ENCODE measurements at regions not wholly inside any gene's neighbourhood (a gene's known extent, or its start where the extent isn't known, plus 50 kb on each side); places are given as distances from the start of the nearest gene placed in this dataset.
A peak's percentile ranks its signal among the peaks of the same experiment; 100 is the strongest.
"Not testable (repeated sequence)": the region's sequence is repeated elsewhere in the genome, so short reads cannot be mapped to it uniquely, and the experiment has no call there.

- DNase-seq, result no peak
Measured at GRCh38 chr16:8055761-8056160, 534.5 kb downstream of the TMEM114 start.

- no peak for DNase-seq
Measured at GRCh38 chr16:8053437-8053836, 536.9 kb downstream of the TMEM114 start.

- DNase-seq, result no peak
Measured at GRCh38 chr16:8048433-8048832, 541.9 kb downstream of the TMEM114 start.

- no peak for DNase-seq
Measured at GRCh38 chr16:8047736-8048135, 542.6 kb downstream of the TMEM114 start.

DNA sequence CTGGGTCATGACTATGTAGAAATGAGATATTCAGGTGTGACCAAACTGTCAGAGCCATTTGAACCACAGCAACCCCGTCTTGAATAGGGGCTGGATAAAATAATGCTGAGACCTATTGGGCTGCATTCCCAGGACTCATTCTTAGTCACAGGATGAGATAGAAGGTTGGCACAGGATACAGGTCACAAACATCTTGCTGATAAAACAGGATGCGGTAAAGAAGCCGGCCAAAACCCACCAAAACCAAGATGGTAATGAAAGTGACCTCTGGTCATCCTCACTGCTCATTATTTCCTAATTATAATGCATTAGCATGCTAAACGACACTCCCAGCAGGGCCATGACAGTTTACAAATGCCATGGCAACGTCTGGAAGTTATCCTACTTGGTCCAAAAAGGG is 545.5 kb downstream of the TMEM114 start:
- DNase-seq, result no peak

GRCh38 chr16:8032406-8032805 is 557.9 kb downstream of the TMEM114 start:
- no peak for DNase-seq

GRCh38 chr16:8030004-8030403 is 560.3 kb downstream of the TMEM114 start:
- not testable (repeated sequence) for DNase-seq

DNA sequence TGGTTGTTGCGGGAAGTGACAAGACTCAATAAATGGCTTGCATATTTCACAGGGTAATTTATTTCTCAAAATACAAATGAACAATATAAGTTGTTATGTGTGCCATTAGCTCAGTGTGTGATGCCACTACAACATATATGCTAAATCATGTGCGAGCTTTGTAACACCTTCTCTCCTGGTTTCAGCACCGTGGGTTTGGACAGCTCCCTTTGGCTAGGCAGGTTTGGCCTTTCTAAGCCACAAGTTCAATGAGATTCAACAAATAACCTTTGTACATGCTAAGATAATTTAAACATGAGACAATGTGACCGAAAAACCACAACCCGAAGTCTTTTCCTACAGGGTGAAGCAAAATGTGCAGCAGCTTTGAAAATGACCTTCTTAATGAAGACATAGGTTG is 563.9 kb downstream of the TMEM114 start:
- DNase-seq, result peak; percentile 44

GRCh38 chr16:8023326-8023725 is 567.0 kb downstream of the TMEM114 start:
- DNase-seq, result no peak

- DNase-seq, result no peak
Measured at GRCh38 chr16:8005096-8005860, 585.0 kb downstream of the TMEM114 start.

- no peak for DNase-seq
Measured at GRCh38 chr16:7998789-7999453, 591.4 kb downstream of the TMEM114 start.

GRCh38 chr16:7997966-7998365 is 592.3 kb downstream of the TMEM114 start:
- no peak for DNase-seq

DNA sequence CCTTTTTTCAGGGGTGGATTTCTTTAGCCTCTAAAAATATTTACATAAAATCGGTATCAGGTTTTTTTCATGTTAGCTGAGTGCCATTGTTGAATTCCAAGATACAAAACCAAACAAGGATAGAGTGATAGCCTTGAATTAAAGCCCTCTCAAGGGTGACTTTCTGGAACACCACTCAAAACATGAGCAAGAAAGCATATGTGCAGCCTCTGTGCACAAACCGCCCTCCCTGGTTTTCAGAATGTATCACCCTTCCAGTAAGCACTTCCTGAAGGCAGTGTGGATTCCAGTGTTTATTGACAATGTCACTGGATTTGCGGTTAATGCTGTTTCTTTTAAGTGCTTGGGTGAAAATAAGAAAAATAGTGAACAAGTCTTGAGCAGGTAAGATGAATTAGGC is 597.7 kb downstream of the TMEM114 start:
- no peak for DNase-seq

- DNase-seq, result no peak
Measured at GRCh38 chr16:7990626-7991260, 599.6 kb downstream of the TMEM114 start.

DNA sequence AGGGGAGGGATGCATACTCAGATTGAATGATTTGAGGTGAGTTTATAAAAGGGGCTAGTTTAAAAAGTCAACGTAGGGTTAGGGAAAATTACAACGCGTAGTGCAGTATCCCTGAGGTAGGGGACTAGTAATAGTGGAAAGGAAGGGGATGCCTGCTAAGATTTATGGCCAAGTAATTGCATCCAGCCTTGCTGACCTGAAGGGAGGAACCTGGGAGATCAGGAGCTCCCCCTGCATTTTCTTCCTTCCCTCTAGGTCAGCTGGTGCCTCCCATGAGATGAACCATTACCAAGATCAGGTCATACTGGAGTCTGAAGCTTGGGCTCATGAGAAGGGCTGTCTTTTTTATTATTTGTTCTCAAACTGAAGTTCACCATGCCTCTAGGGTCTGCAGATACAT is 606.6 kb downstream of the TMEM114 start:
- DNase-seq, result peak; percentile 40

DNA sequence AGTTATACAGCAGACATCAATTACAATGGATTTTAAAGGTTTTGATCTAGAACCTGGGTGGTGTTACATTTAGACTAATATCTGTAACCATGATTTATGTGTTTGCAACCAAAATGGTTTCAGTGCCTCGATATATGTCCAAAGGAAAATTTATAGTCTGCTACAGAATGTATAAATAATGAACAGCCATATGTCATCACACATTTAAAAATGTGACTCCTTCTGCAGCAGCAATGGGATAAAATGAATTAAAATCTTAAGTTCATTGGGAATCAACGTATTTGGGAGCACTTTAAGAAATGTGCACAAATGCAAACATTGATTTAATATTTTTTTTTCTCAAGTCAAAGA is 610.2 kb downstream of the TMEM114 start:
- DNase-seq, result no peak

GRCh38 chr16:7979448-7980132 is 610.7 kb downstream of the TMEM114 start:
- no peak for DNase-seq

- no peak for DNase-seq
Measured at GRCh38 chr16:7976563-7976962, 613.7 kb downstream of the TMEM114 start.

DNA sequence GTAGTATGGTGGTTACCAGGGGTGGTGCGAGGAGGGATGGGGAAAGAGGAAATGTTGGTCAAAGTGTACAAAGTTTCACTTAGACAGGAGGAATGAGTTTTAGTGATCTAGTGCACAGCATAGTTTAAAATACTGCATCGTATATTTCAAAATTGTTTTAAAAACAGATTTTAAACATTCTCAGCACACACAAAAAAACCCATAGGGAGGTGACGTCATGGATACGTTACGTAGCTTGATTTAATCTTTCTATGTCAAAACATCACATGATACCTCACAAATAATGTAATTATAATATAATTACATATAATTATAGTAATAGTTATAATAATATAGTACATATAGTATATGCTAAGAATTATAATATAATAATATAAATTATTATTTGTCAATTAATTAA is 614.2 kb downstream of the TMEM114 start:
- no peak for DNase-seq

DNA sequence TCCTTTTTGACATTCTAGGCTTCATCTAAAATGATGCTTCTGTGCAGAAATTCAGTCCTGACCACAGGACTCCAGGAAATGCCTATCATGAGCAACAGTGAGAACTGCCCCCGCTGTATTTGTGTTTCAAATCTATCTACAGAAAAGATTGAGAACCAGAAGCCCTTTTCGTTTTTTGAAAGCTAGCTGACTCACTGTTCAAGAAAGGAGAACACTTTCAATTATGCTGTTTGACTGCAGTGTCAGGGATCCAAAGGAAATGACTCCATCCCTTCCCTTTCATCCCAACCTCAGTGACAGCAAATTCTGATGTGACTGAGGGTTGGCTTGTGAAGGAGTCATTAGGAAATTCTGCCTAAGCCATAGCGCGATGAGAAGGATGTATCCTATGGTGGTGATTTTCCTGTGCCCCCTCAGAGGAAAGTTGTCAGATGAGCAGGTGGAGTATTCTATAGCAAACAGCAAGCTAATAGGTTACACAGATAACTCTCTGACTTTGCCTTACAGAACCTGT is 622.3 kb downstream of the TMEM114 start:
- DNase-seq, result no peak

GRCh38 chr16:7964744-7965143 is 625.6 kb downstream of the TMEM114 start:
- no peak for DNase-seq

- DNase-seq, result no peak
Measured at GRCh38 chr16:7964167-7964566, 626.1 kb downstream of the TMEM114 start.

Measured in left kidney (tissue), 1 donor.